LNCAP (cell line): ENCODE measurements at regions not wholly inside any gene's neighbourhood (a gene's known extent, or its start where the extent isn't known, plus 50 kb on each side); places are given as distances from the start of the nearest gene placed in this dataset.

Source experiments
- TF ChIP-seq, protein P1 (sequence below): fragments of 450-650 bp; IDR thresholded peaks from 2 replicates; pipeline ENCODE4 v1.5.1; 2017; ENCODE audit warnings: mild to moderate bottlenecking

DNA sequence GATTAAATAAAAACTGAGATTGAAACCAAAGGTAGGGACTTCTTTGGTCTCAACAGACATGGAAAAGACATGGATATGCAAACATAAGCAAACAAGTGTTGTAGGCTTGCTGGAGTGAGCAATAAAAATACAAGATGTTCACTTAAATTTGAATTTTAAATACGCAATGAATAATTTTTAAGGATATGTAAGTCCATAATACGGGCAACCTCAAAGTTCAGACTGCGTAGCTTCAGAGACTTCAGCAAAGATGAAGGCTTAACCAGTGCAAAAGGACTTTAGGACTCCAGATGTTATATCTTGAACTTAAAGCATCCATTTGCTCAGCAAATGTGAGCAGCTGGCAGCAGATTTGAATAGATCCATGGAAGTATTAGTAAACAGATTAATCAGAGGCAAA is 549.3 kb downstream of the ARAP2 start:
- TF ChIP-seq, protein P1, sequence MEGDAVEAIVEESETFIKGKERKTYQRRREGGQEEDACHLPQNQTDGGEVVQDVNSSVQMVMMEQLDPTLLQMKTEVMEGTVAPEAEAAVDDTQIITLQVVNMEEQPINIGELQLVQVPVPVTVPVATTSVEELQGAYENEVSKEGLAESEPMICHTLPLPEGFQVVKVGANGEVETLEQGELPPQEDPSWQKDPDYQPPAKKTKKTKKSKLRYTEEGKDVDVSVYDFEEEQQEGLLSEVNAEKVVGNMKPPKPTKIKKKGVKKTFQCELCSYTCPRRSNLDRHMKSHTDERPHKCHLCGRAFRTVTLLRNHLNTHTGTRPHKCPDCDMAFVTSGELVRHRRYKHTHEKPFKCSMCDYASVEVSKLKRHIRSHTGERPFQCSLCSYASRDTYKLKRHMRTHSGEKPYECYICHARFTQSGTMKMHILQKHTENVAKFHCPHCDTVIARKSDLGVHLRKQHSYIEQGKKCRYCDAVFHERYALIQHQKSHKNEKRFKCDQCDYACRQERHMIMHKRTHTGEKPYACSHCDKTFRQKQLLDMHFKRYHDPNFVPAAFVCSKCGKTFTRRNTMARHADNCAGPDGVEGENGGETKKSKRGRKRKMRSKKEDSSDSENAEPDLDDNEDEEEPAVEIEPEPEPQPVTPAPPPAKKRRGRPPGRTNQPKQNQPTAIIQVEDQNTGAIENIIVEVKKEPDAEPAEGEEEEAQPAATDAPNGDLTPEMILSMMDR, result no peak

DNA sequence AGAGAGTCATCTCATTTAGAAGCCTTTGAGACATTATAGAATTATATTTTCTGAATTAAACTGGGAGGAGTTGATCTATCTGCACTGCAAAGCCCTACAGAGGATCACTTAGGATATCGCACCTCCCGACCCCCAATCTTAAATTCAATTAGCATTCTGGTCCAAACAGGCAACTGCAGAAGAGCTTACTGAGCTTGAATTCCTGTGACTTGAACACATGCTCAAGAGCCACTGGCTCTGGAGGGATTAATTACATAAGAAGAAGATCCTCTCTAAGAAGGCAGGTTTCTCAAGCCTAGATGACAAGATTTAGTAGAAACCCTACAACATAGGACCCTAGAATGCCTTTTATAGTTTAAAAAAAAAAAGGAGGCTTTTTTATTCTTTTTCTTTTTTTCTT is 548.9 kb downstream of the ARAP2 start:
- TF ChIP-seq, protein P1, result no peak

DNA sequence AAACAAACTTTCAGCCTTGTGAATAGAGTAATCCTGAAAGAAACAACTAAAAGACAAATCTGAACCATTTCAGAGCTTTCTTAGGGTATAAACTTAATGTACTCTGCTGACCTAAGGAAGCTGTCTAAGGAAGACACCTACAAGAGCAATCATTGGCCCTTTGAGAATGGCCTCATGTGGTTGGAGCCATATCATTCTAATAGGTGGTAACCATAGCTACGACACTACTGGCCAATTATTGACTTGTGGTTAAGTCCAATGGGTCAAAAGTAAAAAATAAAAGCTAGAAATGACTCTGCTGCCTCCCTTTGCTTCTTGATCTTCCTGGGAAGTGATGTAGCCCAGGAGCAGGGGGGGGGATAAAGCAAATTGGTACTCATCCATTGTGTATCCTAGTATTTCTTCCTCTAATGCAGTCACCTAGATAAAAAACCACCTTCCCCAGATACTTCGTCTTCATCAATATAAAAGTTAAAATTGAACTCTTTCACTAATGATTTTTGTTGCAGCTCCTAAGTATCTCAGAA is 547.0 kb downstream of the ARAP2 start:
- TF ChIP-seq, protein P1, result no peak

DNA sequence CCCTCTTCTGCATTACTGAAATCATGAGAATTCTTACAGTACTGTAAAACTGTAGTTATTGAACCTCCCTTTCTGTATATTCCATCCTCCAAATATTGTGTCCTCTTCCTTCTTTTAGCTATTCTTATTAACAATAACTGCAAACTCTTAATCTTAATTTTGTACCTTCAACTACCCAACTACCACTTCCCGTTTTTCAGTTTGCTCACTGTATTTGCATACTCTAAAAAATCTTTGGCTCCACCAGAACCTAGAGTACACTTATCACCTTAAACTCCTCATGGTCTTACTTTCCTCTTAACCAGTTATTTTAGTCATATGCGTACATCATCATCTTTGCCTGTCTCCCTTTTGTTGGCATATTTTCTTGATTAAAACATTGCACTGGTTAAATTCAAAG is 543.7 kb downstream of the ARAP2 start:
- TF ChIP-seq, protein P1, result no peak

DNA sequence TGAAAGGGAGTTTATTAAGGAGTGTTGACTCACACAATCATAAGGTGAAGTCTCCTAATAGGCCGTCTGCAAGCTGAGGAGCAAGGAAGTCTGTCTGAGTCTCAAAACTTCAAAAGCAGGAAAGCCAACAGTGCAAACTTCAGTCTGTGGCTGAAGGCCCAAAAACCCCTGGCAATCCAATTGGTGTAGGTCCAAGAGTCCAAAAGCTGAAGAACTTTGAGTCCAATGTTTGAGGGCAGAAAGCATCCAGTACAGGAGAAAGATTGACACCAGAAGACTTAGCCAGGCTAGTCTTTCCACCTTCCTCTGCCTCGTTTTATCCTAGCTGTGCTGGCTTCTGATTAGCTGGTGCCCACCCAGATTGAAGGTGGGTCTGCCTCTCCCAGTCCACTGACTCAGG is 535.2 kb downstream of the ARAP2 start:
- TF ChIP-seq, protein P1, result no peak

DNA sequence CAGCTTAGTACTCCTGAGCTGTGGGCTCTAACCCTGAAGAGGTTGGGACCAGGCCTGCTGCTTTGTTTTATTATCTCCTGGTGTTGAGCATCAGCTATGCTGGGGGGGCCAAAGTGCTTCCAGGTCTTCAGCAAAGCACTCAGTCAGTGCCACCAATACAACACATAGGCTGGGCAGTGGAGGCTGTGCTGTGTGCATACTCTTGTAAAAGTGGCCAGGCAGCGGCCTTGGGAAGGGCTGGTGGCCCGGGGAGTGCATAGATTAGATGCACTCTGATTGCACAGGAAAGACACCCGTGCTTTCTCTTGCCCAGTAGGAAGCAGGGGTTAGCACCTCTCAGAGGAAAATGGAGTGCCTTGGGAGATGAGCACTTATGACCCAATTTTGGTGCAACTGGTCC is 534.0 kb downstream of the ARAP2 start:
- TF ChIP-seq, protein P1, result no peak

DNA sequence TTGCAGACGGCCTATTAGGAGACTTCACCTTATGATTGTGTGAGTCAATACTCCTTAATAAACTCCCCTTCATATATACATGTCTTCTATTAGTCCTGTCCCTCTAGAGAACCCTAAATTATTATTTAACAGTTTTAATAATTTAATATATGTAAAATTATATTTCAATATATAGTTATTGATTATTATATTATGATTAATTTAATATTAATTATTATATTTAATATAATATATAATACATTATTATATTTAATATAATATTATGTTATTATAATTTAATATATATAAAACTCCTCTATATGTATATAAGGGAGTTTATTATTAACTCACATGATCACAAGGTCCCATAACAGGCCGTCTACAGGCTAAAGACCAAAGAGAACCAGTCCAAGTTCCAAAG is 533.2 kb downstream of the ARAP2 start:
- TF ChIP-seq, protein P1, result no peak

DNA sequence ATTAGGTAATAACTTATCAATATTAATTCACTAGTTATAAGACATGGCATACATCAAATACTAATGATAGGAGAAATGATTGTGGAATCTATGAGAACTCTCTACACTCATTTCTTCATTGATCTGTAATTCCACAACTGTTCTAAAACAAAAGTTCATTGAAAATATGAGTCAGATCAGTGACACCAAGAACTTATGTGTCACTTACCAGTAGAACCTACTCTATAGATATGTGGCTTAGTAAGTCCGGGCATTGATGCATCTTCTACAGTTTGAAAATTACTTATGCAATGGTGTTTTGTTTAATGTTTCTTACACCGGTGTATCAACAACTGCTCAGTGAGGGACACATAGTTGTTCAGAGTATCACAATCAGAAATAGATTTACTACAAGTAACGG is 520.3 kb downstream of the ARAP2 start:
- TF ChIP-seq, protein P1, result no peak
